ENCODE measurements at regions not wholly inside any gene's neighbourhood (a gene's known extent, or its start where the extent isn't known, plus 50 kb on each side); places are given as distances from the start of the nearest gene placed in this dataset.

DNA sequence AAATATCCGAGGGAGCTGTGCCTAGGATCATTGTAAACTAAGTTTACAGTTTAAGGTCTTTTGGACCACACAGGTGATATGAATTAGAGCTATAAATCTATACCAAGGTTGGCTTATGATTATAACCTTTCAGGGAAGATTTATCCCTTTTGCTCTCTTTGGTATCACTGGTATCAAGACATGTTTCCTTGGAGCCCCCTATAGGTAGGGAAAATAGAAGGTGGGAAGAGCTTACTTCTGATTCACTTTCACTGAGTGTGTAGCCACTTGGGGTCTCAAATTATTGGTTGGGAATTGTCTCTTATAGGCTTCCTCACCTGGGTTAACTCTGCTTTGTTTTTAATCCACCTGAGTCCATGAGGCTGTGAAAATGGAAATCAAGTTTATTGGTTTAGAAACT, 262.1 kb upstream of the NR3C2 start:
- TF ChIP-seq, protein P1, sequence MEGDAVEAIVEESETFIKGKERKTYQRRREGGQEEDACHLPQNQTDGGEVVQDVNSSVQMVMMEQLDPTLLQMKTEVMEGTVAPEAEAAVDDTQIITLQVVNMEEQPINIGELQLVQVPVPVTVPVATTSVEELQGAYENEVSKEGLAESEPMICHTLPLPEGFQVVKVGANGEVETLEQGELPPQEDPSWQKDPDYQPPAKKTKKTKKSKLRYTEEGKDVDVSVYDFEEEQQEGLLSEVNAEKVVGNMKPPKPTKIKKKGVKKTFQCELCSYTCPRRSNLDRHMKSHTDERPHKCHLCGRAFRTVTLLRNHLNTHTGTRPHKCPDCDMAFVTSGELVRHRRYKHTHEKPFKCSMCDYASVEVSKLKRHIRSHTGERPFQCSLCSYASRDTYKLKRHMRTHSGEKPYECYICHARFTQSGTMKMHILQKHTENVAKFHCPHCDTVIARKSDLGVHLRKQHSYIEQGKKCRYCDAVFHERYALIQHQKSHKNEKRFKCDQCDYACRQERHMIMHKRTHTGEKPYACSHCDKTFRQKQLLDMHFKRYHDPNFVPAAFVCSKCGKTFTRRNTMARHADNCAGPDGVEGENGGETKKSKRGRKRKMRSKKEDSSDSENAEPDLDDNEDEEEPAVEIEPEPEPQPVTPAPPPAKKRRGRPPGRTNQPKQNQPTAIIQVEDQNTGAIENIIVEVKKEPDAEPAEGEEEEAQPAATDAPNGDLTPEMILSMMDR (optimal IDR thresholded peaks at IDR 0.05 in 1 of 3, IDR thresholded peaks at IDR 0.05 in 1 of 3, conservative IDR thresholded peaks at IDR 0.05 in 1 of 3; ENCODE audit: extremely low read depth in 1 of 3, insufficient read depth in 2 of 3, low read length in 3 of 3): no peak
- no peak for TF ChIP-seq EZH2 (IDR thresholded peaks at IDR 0.05; ENCODE audit: low read length)
